ENCODE measurements at regions not wholly inside any gene's neighbourhood (a gene's known extent, or its start where the extent isn't known, plus 50 kb on each side); places are given as distances from the start of the nearest gene placed in this dataset.

- TF ChIP-seq CUX1 (IDR thresholded peaks at IDR 0.05; ENCODE audit: insufficient replicate concordance, low read depth, low read length) = no peak
- TF ChIP-seq ZNF207 (IDR thresholded peaks at IDR 0.05; ENCODE audit: borderline replicate concordance) = no peak
- no peak for TF ChIP-seq POLR2AphosphoS2 (IDR thresholded peaks at IDR 0.05; ENCODE audit: low read depth, low read length)
- TF ChIP-seq ATF7 (IDR thresholded peaks at IDR 0.05; ENCODE audit: low read depth) = no peak
- TF ChIP-seq PAX8 (IDR thresholded peaks at IDR 0.05) = no peak
- TF ChIP-seq YBX1 (IDR thresholded peaks at IDR 0.05) = no peak
- TF ChIP-seq NBN (IDR thresholded peaks at IDR 0.05) = no peak
- TF ChIP-seq, protein P1, sequence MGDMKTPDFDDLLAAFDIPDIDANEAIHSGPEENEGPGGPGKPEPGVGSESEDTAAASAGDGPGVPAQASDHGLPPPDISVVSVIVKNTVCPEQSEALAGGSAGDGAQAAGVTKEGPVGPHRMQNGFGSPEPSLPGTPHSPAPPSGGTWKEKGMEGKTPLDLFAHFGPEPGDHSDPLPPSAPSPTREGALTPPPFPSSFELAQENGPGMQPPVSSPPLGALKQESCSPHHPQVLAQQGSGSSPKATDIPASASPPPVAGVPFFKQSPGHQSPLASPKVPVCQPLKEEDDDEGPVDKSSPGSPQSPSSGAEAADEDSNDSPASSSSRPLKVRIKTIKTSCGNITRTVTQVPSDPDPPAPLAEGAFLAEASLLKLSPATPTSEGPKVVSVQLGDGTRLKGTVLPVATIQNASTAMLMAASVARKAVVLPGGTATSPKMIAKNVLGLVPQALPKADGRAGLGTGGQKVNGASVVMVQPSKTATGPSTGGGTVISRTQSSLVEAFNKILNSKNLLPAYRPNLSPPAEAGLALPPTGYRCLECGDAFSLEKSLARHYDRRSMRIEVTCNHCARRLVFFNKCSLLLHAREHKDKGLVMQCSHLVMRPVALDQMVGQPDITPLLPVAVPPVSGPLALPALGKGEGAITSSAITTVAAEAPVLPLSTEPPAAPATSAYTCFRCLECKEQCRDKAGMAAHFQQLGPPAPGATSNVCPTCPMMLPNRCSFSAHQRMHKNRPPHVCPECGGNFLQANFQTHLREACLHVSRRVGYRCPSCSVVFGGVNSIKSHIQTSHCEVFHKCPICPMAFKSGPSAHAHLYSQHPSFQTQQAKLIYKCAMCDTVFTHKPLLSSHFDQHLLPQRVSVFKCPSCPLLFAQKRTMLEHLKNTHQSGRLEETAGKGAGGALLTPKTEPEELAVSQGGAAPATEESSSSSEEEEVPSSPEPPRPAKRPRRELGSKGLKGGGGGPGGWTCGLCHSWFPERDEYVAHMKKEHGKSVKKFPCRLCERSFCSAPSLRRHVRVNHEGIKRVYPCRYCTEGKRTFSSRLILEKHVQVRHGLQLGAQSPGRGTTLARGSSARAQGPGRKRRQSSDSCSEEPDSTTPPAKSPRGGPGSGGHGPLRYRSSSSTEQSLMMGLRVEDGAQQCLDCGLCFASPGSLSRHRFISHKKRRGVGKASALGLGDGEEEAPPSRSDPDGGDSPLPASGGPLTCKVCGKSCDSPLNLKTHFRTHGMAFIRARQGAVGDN (IDR thresholded peaks at IDR 0.05) = no peak
- TF ChIP-seq SMAD5 (IDR thresholded peaks at IDR 0.05; ENCODE audit: low read depth) = no peak
- no peak for TF ChIP-seq MYB (IDR thresholded peaks at IDR 0.05; ENCODE audit: borderline replicate concordance, low read depth, low read length)
- TF ChIP-seq CBX5 (IDR thresholded peaks at IDR 0.05; ENCODE audit: low read depth) = no peak
- TF ChIP-seq MYC (IDR thresholded peaks at IDR 0.05; ENCODE audit: insufficient read depth, insufficient read length, insufficient replicate concordance, low read length, severe bottlenecking) = no peak
- TF ChIP-seq ZBTB11 (CRISPR knock-in tag; IDR thresholded peaks at IDR 0.05) = no peak
- no peak for TF ChIP-seq ZNF384 (IDR thresholded peaks at IDR 0.05; ENCODE audit: borderline replicate concordance, low read depth, low read length)
Observed at GRCh38 chr6:14642136-14642505, 524.5 kb downstream of the CD83 start (continued).

Measured in GM12878 (cell line).